Neural progenitor cell (in vitro differentiated cells): ENCODE measurements at regions not wholly inside any gene's neighbourhood (a gene's known extent, or its start where the extent isn't known, plus 50 kb on each side); places are given as distances from the start of the nearest gene placed in this dataset.

Experiments used
- CTCF ChIP-seq: fragments of 200-600 bp; sonication (generic); IDR thresholded peaks from 2 replicates; pipeline ENCODE4 v1.5.1; 2017; ENCODE audit warnings: antibody characterized with exemption, mild to moderate bottlenecking
- EZH2 ChIP-seq: fragments of 200-600 bp; sonication (generic); IDR thresholded peaks from 2 replicates; pipeline ENCODE4 v1.6.1; 2017; ENCODE audit warnings: antibody characterized with exemption, mild to moderate bottlenecking, moderate library complexity
- EZH2phosphoT487 ChIP-seq: fragments of 200-600 bp; sonication (generic); IDR thresholded peaks from 2 replicates; pipeline ENCODE4 v1.6.1; 2017; ENCODE audit warnings: antibody characterized with exemption

GRCh38 chr3:6262010-6262409, 598.9 kb upstream of the GRM7 start:
- TF ChIP-seq EZH2phosphoT487: no peak
- no peak for TF ChIP-seq CTCF
- no peak for TF ChIP-seq EZH2
